ENCODE measurements at regions not wholly inside any gene's neighbourhood (a gene's known extent, or its start where the extent isn't known, plus 50 kb on each side); places are given as distances from the start of the nearest gene placed in this dataset.

DNA sequence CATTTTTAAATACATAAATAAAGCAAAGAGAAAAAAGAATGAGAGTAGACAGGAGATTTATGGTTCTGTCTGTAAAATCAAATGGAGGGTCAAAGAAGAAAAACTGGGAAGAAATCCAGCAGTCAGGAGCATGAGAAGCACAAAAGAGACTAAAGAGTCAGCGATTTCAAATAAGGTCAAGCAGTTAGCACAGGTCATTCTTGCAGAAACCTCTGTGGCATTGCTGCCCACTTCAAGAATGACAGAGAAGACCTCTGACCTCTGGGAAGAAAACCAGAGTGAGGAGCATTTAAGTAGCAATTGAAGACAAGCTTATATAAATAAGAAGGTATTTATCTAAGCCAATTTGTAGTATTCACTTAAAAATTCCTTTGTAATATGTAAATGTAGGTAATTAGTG is 172.0 kb upstream of the SPOPL start:
- TF ChIP-seq POLR2AphosphoS5 (IDR thresholded peaks at IDR 0.05; ENCODE audit: borderline replicate concordance, low read depth, low read length), result no peak
- no peak for TF ChIP-seq EZH2 (IDR thresholded peaks at IDR 0.05)
- TF ChIP-seq FOXP2 (optimal IDR thresholded peaks at IDR 0.05; ENCODE audit: control extremely low read depth, extremely low read length, insufficient read depth), result no peak

All from SK-N-MC (cell line).